ENCODE measurements at regions not wholly inside any gene's neighbourhood (a gene's known extent, or its start where the extent isn't known, plus 50 kb on each side); places are given as distances from the start of the nearest gene placed in this dataset.

DNA sequence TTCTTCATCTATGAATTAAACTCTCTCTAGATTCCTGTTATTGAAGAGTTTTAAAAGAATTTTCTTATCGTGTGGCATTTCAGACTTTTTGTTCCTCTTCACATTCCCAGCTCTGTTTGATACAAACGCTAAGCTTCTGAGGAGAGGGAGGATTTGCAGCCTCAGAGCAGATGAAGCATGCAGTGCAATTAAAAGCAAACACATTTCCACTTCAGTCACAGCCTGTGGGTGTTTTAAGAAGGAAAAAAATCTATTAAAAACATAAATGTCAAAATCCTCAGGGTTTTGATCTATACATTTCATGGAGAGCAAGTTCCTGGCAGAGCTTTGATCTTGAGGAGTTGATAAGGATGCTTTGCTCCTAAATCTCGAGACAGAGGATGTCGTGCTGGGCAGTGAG, 442.4 kb upstream of the BOD1L1 start:
- no peak overlapping the region for H3K4me2 ChIP-seq (ENCODE audit: low read depth, low read length)
- no peak overlapping the region for H3K27ac ChIP-seq (ENCODE audit: low read length)
- no peaks in the 10 kb centered on the region for H3F3A ChIP-seq (ENCODE audit: insufficient read depth, low read length)
- DNase-seq = no peak
- no peaks in the 10 kb centered on the region for H3K4me1 ChIP-seq (ENCODE audit: low read length)
- TF ChIP-seq EZH2 (optimal IDR thresholded peaks at IDR 0.05; ENCODE audit: low read depth, low read length) (no peak), EZH2phosphoT487 (IDR thresholded peaks at IDR 0.05; ENCODE audit: low read length) (no peak), CTCF (IDR thresholded peaks at IDR 0.05; ENCODE audit: low read length) (no peak)
- H3K79me2 ChIP-seq (ENCODE audit: low read length) = no peaks in the 10 kb centered on the region
- H4K20me1 ChIP-seq (ENCODE audit: insufficient read depth, low read length) = no peaks in the 10 kb centered on the region
- H2AFZ ChIP-seq (ENCODE audit: low read length) = no peak overlapping the region
- no peaks in the 10 kb centered on the region for H3K36me3 ChIP-seq (replicated peaks; ENCODE audit: insufficient read depth, low read length)
- H3K9me2 ChIP-seq (replicated peaks; ENCODE audit: insufficient read depth, low read length) = no peaks in the 10 kb centered on the region
- no peak overlapping the region for H3K9ac ChIP-seq (ENCODE audit: low read length)
- no peaks in the 10 kb centered on the region for H3K27me3 ChIP-seq (replicated peaks; ENCODE audit: insufficient read depth, low read length)
- no peak overlapping the region for H3K4me3 ChIP-seq (ENCODE audit: low read length)
- no peaks in the 10 kb centered on the region for H3K9me3 ChIP-seq (replicated peaks; ENCODE audit: insufficient read depth, low read length)

GRCh38 chr4:14070289-14070880, 442.9 kb upstream of the BOD1L1 start:
- no peaks in the 10 kb centered on the region; the same call in 1 of the 2 replicates for H3K4me1 ChIP-seq (ENCODE audit: low read length)
- no peaks in the 10 kb centered on the region for H3K36me3 ChIP-seq (replicated peaks; ENCODE audit: insufficient read depth, low read length)
- no peaks in the 10 kb centered on the region for H3K27me3 ChIP-seq (replicated peaks; ENCODE audit: insufficient read depth, low read length)
- no peaks in the 10 kb centered on the region for H3K9me3 ChIP-seq (replicated peaks; ENCODE audit: insufficient read depth, low read length)
- no peak overlapping the region for H3K27ac ChIP-seq (ENCODE audit: low read length)
- H2AFZ ChIP-seq (ENCODE audit: low read length) = no peak overlapping the region
- no peak overlapping the region for H3K4me3 ChIP-seq (ENCODE audit: low read length)
- H3K79me2 ChIP-seq (ENCODE audit: low read length) = no peaks in the 10 kb centered on the region
- H3K9ac ChIP-seq (ENCODE audit: low read length) = no peak overlapping the region
- H3K9me2 ChIP-seq (replicated peaks; ENCODE audit: insufficient read depth, low read length) = no peaks in the 10 kb centered on the region
- TF ChIP-seq EZH2phosphoT487 (IDR thresholded peaks at IDR 0.05; ENCODE audit: low read length) = no peak
- DNase-seq = no peak
- no peaks in the 10 kb centered on the region for H3F3A ChIP-seq (ENCODE audit: insufficient read depth, low read length)
- H3K4me2 ChIP-seq (ENCODE audit: low read depth, low read length) = no peak overlapping the region
- H4K20me1 ChIP-seq (ENCODE audit: insufficient read depth, low read length) = no peaks in the 10 kb centered on the region

DNA sequence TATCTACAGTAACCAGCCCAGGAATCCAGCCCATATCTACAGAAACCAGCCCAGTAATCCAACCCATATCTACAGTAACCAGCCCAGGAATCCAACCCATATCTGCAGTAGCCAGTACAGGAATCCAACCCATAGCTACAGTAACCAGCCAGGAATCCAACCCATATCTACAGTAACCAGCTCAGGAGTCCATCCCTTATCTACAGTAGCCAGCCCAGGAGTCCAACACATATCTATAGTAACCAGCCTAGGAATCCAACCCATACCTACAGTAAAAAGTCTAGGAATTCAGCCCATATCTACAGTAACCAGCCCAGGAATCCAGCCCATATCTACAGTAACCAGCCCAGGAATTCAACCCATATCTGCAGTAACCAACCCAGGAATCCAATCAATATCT, 445.0 kb upstream of the BOD1L1 start:
- Histone ChIP-seq H3K4me2 (ENCODE audit: low read depth, low read length) (no peak overlapping the region), H3K9ac (ENCODE audit: low read length) (no peak overlapping the region), H3K79me2 (ENCODE audit: low read length) (no peaks in the 10 kb centered on the region), H3K36me3 (replicated peaks; ENCODE audit: insufficient read depth, low read length) (no peaks in the 10 kb centered on the region), H3K9me2 (replicated peaks; ENCODE audit: insufficient read depth, low read length) (no peaks in the 10 kb centered on the region), H4K20me1 (ENCODE audit: insufficient read depth, low read length) (no peaks in the 10 kb centered on the region), H3F3A (ENCODE audit: insufficient read depth, low read length) (no peaks in the 10 kb centered on the region), H3K4me3 (ENCODE audit: low read length) (no peak overlapping the region), H2AFZ (ENCODE audit: low read length) (no peak overlapping the region), H3K27ac (ENCODE audit: low read length) (no peak overlapping the region), H3K27me3 (replicated peaks; ENCODE audit: insufficient read depth, low read length) (no peaks in the 10 kb centered on the region), H3K4me1 (ENCODE audit: low read length) (no peaks in the 10 kb centered on the region; the same call in 1 of the 2 replicates), H3K9me3 (replicated peaks; ENCODE audit: insufficient read depth, low read length) (no peaks in the 10 kb centered on the region)
- DNase-seq = no peak
- TF ChIP-seq EZH2phosphoT487 (IDR thresholded peaks at IDR 0.05; ENCODE audit: low read length) = no peak
- no peak for TF ChIP-seq EZH2 (optimal IDR thresholded peaks at IDR 0.05; ENCODE audit: low read depth, low read length)
- no peak for TF ChIP-seq CTCF (IDR thresholded peaks at IDR 0.05; ENCODE audit: low read length)

- H4K20me1 ChIP-seq (ENCODE audit: insufficient read depth, low read length) = no peaks in the 10 kb centered on the region
- no peak overlapping the region for H3K4me2 ChIP-seq (ENCODE audit: low read depth, low read length)
- no peak overlapping the region for H2AFZ ChIP-seq (ENCODE audit: low read length)
- TF ChIP-seq CTCF (IDR thresholded peaks at IDR 0.05; ENCODE audit: low read length) (no peak), EZH2 (optimal IDR thresholded peaks at IDR 0.05; ENCODE audit: low read depth, low read length) (no peak), EZH2phosphoT487 (IDR thresholded peaks at IDR 0.05; ENCODE audit: low read length) (no peak)
- H3K9me3 ChIP-seq (replicated peaks; ENCODE audit: insufficient read depth, low read length) = no peaks in the 10 kb centered on the region
- no peaks in the 10 kb centered on the region for H3K79me2 ChIP-seq (ENCODE audit: low read length)
- no peaks in the 10 kb centered on the region for H3K27me3 ChIP-seq (replicated peaks; ENCODE audit: insufficient read depth, low read length)
- H3K9ac ChIP-seq (ENCODE audit: low read length) = no peak overlapping the region
- no peaks in the 10 kb centered on the region; the same call in 1 of the 2 replicates for H3K4me1 ChIP-seq (ENCODE audit: low read length)
- H3F3A ChIP-seq (ENCODE audit: insufficient read depth, low read length) = no peaks in the 10 kb centered on the region
- no peak overlapping the region for H3K4me3 ChIP-seq (ENCODE audit: low read length)
- H3K36me3 ChIP-seq (replicated peaks; ENCODE audit: insufficient read depth, low read length) = no peaks in the 10 kb centered on the region
- DNase-seq = no peak
- no peaks in the 10 kb centered on the region for H3K9me2 ChIP-seq (replicated peaks; ENCODE audit: insufficient read depth, low read length)
- H3K27ac ChIP-seq (ENCODE audit: low read length) = no peak overlapping the region
Observed at GRCh38 chr4:14076776-14077175, 449.3 kb upstream of the BOD1L1 start.

All from MM.1S (cell line).